Liver (tissue), 8 donors: ENCODE measurements at regions not wholly inside any gene's neighbourhood (a gene's known extent, or its start where the extent isn't known, plus 50 kb on each side); places are given as distances from the start of the nearest gene placed in this dataset.

Experiments
- DNase-seq: peaks from one replicate; pipeline ENCODE4 v3.0.0-alpha.2; 2017; ENCODE audit warnings: low spot score
- H3K27ac ChIP-seq, 2 donors: one replicate each; pipeline ENCODE4 v1.7.0; 2013; ENCODE audit warnings: inconsistent platforms in 2 of 2, low read length in 2 of 2, control low read depth in 1 of 2, low read depth in 1 of 2, mild to moderate bottlenecking in 1 of 2
- H3K27me3 ChIP-seq, 4 donors: one replicate each; pipeline versions ENCODE4 v1.6.1 to v1.7.0; 2013; ENCODE audit warnings: low read length in 3 of 4, inconsistent platforms in 1 of 4, mild to moderate bottlenecking in 1 of 4, moderate library complexity in 1 of 4; ENCODE audit not compliant: control insufficient read depth in 4 of 4, insufficient read depth in 4 of 4
- H3K36me3 ChIP-seq, 4 donors: one replicate each; pipeline versions ENCODE4 v1.6.1 to v1.7.0; 2013; ENCODE audit warnings: low read length in 3 of 4, mild to moderate bottlenecking in 3 of 4, low read depth in 1 of 4, moderate library complexity in 1 of 4; ENCODE audit not compliant: control insufficient read depth in 4 of 4, insufficient read depth in 3 of 4
- H3K4me1 ChIP-seq, 4 donors: one replicate each; pipeline versions ENCODE4 v1.6.1 to v1.7.0; 2013; ENCODE audit warnings: low read length in 3 of 4, mild to moderate bottlenecking in 3 of 4, moderate library complexity in 1 of 4; ENCODE audit not compliant: control insufficient read depth in 4 of 4, insufficient read depth in 4 of 4
- H3K4me3 ChIP-seq, 3 donors: one replicate each; pipeline versions ENCODE4 v1.6.1 to v1.7.0; 2013; ENCODE audit warnings: low read length in 3 of 3, control low read depth in 1 of 3, low read depth in 1 of 3, mild to moderate bottlenecking in 1 of 3
- H3K9ac ChIP-seq, 2 donors: one replicate each; pipeline ENCODE4 v1.7.0; 2013; ENCODE audit warnings: low read length in 2 of 2, mild to moderate bottlenecking in 2 of 2, moderate library complexity in 2 of 2, control low read depth in 1 of 2, low read depth in 1 of 2
- H3K9me3 ChIP-seq, 4 donors: one replicate each; pipeline versions ENCODE4 v1.6.1 to v1.7.0; 2013; ENCODE audit warnings: low read length in 3 of 4; ENCODE audit not compliant: control insufficient read depth in 4 of 4
- EGR1 ChIP-seq, 2 donors: IDR thresholded peaks; 2 replicates each; pipeline ENCODE4 v1.6.1; 2016 to 2018; ENCODE audit warnings: antibody characterized with exemption in 2 of 2, low read depth in 2 of 2
- FOXA1 ChIP-seq: IDR thresholded peaks from 2 replicates; pipeline ENCODE4 v1.6.1; 2016; ENCODE audit warnings: antibody characterized with exemption
- FOXA2 ChIP-seq: IDR thresholded peaks from 2 replicates; pipeline ENCODE4 v1.6.1; 2016; ENCODE audit warnings: antibody characterized with exemption
- GABPA ChIP-seq, 2 donors: IDR thresholded peaks in 1 of 2; conservative IDR thresholded peaks in 1 of 2; 2 replicates each; pipeline ENCODE4 v1.6.1; 2016; ENCODE audit warnings: antibody characterized with exemption in 2 of 2, mild to moderate bottlenecking in 1 of 2, moderate library complexity in 1 of 2
- HNF4A ChIP-seq, 2 donors: conservative IDR thresholded peaks; 2 replicates each; pipeline ENCODE4 v1.6.1; 2016; ENCODE audit warnings: antibody characterized with exemption in 2 of 2, mild to moderate bottlenecking in 2 of 2
- HNF4G ChIP-seq: IDR thresholded peaks from 2 replicates; pipeline ENCODE4 v1.6.1; 2016; ENCODE audit warnings: antibody characterized with exemption
- JUND ChIP-seq, 2 donors: IDR thresholded peaks; 2 replicates each; pipeline ENCODE4 v1.6.1; 2016; ENCODE audit warnings: antibody characterized with exemption in 2 of 2
- NR2F2 ChIP-seq: IDR thresholded peaks from 2 replicates; pipeline ENCODE4 v1.6.1; 2016; ENCODE audit warnings: antibody characterized with exemption
- RAD21 ChIP-seq, 2 donors: IDR thresholded peaks; 2 replicates each; pipeline ENCODE4 v1.6.1; 2016; ENCODE audit warnings: antibody characterized with exemption in 2 of 2, mild to moderate bottlenecking in 2 of 2
- RXRA ChIP-seq, 2 donors: IDR thresholded peaks; 2 replicates each; pipeline ENCODE4 v1.6.1; 2017 to 2018; ENCODE audit warnings: antibody characterized with exemption in 2 of 2, mild to moderate bottlenecking in 1 of 2
- SP1 ChIP-seq: IDR thresholded peaks from 2 replicates; pipeline ENCODE4 v1.6.1; 2018; ENCODE audit warnings: antibody characterized with exemption, mild to moderate bottlenecking
- TAF1 ChIP-seq: conservative IDR thresholded peaks from 2 replicates; pipeline ENCODE4 v1.6.1; 2016; ENCODE audit warnings: antibody characterized with exemption, mild to moderate bottlenecking
- YY1 ChIP-seq: IDR thresholded peaks from 2 replicates; pipeline ENCODE4 v1.6.1; 2016; ENCODE audit warnings: antibody characterized with exemption, mild to moderate bottlenecking
- WGBS: extraction: QIAGEN DNeasy Blood & Tissue Kit; methylation state at CpG from one replicate; pipeline ENCODE4 v1.1.7; 2013; 5-methylcytosine and 5-hydroxymethylcytosine counted together
- TF ChIP-seq, protein P1 (sequence below): fragments of 150-350 bp; IDR thresholded peaks from 2 replicates; pipeline ENCODE4 v1.5.1; 2017; ENCODE audit warnings: improper control_type of control experiment, low read depth, low read length; ENCODE audit not compliant: missing input control
- TF ChIP-seq, protein P2 (sequence below): IDR thresholded peaks from 2 replicates; pipeline ENCODE4 v1.6.1; 2016; ENCODE audit warnings: antibody characterized with exemption
- TF ChIP-seq, protein P3 (sequence below): IDR thresholded peaks from 2 replicates; pipeline ENCODE4 v1.6.1; 2016; ENCODE audit warnings: antibody characterized with exemption
- TF ChIP-seq, protein P4 (sequence below): IDR thresholded peaks from 2 replicates; pipeline ENCODE4 v1.6.1; 2016; ENCODE audit warnings: antibody characterized with exemption, mild to moderate bottlenecking
- donor health status: healthy.
- donor health status: healthy.
- donor health status: healthy.
- donor health status: healthy.
- donor health status: healthy.

DNA sequence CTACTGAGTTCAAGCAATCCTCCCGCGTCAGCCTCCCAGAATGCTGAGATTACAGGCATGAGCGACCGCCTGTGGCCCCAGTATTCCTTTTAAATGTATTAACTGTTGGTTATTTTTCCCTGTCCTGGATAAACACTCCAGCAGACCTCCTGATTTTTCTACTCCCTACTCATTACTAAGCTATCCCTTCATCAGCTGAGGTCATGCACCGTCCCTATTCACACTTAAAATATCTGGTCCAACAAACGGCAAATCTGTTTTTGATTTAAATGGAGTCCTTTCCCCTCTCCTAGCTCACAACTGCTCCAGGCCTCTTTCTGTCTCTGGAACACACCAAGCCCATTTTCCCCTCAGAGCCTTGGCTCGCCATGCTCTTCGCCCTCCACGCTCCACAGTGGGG lies 1003.3 kb upstream of the TMEM132C start:
- H3K27me3 ChIP-seq, result no peaks in the 10 kb centered on the region
- no peak overlapping the region for H3K9ac ChIP-seq
- H3K36me3 ChIP-seq, result no peaks in the 10 kb centered on the region
- 95% methylated on average over 9 of the region's 9 CpGs for WGBS
- H3K4me1 ChIP-seq, result no peaks in the 10 kb centered on the region
- TF ChIP-seq NR2F2 (no peak), JUND (IDR thresholded peaks at IDR 0.05) (no peak), TAF1 (no peak), SP1 (no peak), HNF4A (conservative IDR thresholded peaks at IDR 0.05) (no peak), FOXA1 (no peak), EGR1 (IDR thresholded peaks at IDR 0.05; ENCODE audit: low read depth in 2 of 2) (no peak), YY1 (no peak), RAD21 (IDR thresholded peaks at IDR 0.05) (no peak), GABPA (IDR thresholded peaks at IDR 0.05 in 1 of 2, conservative IDR thresholded peaks at IDR 0.05 in 1 of 2) (no peak)
- TF ChIP-seq, protein P1, sequence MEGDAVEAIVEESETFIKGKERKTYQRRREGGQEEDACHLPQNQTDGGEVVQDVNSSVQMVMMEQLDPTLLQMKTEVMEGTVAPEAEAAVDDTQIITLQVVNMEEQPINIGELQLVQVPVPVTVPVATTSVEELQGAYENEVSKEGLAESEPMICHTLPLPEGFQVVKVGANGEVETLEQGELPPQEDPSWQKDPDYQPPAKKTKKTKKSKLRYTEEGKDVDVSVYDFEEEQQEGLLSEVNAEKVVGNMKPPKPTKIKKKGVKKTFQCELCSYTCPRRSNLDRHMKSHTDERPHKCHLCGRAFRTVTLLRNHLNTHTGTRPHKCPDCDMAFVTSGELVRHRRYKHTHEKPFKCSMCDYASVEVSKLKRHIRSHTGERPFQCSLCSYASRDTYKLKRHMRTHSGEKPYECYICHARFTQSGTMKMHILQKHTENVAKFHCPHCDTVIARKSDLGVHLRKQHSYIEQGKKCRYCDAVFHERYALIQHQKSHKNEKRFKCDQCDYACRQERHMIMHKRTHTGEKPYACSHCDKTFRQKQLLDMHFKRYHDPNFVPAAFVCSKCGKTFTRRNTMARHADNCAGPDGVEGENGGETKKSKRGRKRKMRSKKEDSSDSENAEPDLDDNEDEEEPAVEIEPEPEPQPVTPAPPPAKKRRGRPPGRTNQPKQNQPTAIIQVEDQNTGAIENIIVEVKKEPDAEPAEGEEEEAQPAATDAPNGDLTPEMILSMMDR, result no peak
- TF ChIP-seq, protein P2, sequence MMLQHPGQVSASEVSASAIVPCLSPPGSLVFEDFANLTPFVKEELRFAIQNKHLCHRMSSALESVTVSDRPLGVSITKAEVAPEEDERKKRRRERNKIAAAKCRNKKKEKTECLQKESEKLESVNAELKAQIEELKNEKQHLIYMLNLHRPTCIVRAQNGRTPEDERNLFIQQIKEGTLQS, result no peak
- TF ChIP-seq, protein P3, sequence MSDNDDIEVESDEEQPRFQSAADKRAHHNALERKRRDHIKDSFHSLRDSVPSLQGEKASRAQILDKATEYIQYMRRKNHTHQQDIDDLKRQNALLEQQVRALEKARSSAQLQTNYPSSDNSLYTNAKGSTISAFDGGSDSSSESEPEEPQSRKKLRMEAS, result no peak
- no peak overlapping the region for H3K27ac ChIP-seq
- no peak for DNase-seq
- H3K4me3 ChIP-seq, result no peak overlapping the region
- no peaks in the 10 kb centered on the region for H3K9me3 ChIP-seq

DNA sequence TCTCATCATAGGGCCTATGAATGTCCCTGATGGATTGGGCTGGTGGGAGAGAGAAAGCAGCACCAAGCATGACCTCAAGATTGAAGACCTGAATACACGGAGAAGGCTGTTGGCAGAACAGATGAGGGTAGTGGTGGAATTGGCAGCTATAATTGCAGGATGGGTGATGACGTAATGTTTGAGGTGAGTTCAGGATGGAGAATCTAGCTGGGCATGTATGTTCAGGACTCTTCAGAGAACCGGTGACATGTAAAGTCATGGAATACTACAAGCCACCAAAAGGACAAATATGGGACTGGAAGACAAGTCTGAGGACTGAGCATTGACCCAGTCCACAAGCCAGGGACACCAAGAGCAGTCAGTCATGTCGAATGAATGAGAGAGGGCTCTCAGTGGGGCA lies 999.8 kb upstream of the TMEM132C start:
- H3K27me3 ChIP-seq, result no peaks in the 10 kb centered on the region
- H3K27ac ChIP-seq, result no peak overlapping the region
- TF ChIP-seq TAF1 (no peak), EGR1 (IDR thresholded peaks at IDR 0.05; ENCODE audit: low read depth in 2 of 2) (no peak), JUND (IDR thresholded peaks at IDR 0.05) (no peak), FOXA2 (no peak), SP1 (no peak), HNF4G (no peak), HNF4A (conservative IDR thresholded peaks at IDR 0.05) (no peak), YY1 (no peak), RXRA (IDR thresholded peaks at IDR 0.05) (no peak)
- H3K36me3 ChIP-seq, result no peaks in the 10 kb centered on the region
- no peak for DNase-seq
- H3K4me3 ChIP-seq, result no peak overlapping the region
- no peak overlapping the region for H3K9ac ChIP-seq
- 78% methylated on average over 4 of the region's 4 CpGs for WGBS
- H3K9me3 ChIP-seq, result no peaks in the 10 kb centered on the region
- H3K4me1 ChIP-seq, result no peaks in the 10 kb centered on the region

DNA sequence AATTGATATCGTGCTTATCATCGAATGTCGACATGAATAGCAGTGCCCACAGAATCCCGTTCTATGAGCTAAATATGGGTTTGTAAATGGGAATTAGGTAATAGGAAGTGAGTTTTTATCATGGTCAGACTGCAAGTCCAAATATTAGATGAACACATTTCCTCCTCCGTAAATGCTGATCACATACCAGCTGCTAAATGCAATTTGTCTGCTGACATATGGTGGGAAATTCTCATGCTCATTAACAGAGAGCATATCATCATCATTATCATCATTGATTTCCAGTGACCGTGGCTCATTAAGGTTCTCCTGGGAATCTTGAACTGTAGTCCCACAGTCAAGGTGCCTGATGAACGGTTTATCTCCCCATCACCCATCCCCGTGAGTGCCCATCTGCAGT lies 998.8 kb upstream of the TMEM132C start:
- WGBS, result 75% methylated on average over 8 of the region's 8 CpGs
- TF ChIP-seq HNF4G (no peak), YY1 (no peak), EGR1 (IDR thresholded peaks at IDR 0.05; ENCODE audit: low read depth in 2 of 2) (no peak), HNF4A (conservative IDR thresholded peaks at IDR 0.05) (no peak), TAF1 (no peak)
- TF ChIP-seq, protein P4, sequence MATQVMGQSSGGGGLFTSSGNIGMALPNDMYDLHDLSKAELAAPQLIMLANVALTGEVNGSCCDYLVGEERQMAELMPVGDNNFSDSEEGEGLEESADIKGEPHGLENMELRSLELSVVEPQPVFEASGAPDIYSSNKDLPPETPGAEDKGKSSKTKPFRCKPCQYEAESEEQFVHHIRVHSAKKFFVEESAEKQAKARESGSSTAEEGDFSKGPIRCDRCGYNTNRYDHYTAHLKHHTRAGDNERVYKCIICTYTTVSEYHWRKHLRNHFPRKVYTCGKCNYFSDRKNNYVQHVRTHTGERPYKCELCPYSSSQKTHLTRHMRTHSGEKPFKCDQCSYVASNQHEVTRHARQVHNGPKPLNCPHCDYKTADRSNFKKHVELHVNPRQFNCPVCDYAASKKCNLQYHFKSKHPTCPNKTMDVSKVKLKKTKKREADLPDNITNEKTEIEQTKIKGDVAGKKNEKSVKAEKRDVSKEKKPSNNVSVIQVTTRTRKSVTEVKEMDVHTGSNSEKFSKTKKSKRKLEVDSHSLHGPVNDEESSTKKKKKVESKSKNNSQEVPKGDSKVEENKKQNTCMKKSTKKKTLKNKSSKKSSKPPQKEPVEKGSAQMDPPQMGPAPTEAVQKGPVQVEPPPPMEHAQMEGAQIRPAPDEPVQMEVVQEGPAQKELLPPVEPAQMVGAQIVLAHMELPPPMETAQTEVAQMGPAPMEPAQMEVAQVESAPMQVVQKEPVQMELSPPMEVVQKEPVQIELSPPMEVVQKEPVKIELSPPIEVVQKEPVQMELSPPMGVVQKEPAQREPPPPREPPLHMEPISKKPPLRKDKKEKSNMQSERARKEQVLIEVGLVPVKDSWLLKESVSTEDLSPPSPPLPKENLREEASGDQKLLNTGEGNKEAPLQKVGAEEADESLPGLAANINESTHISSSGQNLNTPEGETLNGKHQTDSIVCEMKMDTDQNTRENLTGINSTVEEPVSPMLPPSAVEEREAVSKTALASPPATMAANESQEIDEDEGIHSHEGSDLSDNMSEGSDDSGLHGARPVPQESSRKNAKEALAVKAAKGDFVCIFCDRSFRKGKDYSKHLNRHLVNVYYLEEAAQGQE, result no peak
- Histone ChIP-seq H3K9me3 (no peaks in the 10 kb centered on the region), H3K36me3 (no peaks in the 10 kb centered on the region), H3K27me3 (no peaks in the 10 kb centered on the region), H3K9ac (no peak overlapping the region), H3K4me1 (no peaks in the 10 kb centered on the region), H3K4me3 (no peak overlapping the region), H3K27ac (no peak overlapping the region)
- no peak for DNase-seq
